TTC549 (cell line): ENCODE measurements at regions not wholly inside any gene's neighbourhood (a gene's known extent, or its start where the extent isn't known, plus 50 kb on each side); places are given as distances from the start of the nearest gene placed in this dataset.

Experiments
- FAIRE-seq: peaks from 2 replicates; lab custom pipeline; 2012; peaks lifted over from hg19 to GRCh38; lab: Jason Lieb, UNC

DNA sequence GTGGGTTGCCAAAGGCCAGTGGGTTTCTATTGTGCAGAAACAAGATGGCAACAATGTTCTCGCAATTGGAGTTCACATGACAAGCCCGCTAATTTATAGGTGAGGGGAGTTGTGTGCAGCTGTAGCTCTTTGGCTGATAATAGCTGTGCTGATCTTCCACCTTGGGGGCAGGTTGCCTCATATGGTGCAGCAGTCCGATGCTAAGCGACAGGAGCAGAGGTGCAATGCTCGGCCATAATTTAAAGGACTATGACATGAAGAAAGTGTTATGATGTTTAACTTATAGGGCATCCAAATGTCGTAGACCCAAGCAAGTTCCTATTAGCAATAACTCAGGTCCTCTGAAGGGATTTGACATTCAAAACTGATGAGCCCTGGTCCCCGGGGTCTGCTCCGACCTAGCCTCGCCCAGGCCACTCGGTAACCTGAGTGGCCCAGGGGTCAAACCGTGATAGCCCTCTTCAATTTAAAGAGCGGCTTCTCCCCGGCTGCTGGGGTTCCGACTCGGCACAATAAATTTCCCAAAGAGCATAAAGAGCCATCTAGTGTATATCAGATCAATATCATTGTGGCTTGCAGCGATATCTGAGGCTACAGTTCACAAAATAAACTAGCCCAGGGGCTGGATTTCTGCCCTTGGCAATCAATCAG is 724.0 kb downstream of the IRX1 start:
- FAIRE-seq, result no peak

DNA sequence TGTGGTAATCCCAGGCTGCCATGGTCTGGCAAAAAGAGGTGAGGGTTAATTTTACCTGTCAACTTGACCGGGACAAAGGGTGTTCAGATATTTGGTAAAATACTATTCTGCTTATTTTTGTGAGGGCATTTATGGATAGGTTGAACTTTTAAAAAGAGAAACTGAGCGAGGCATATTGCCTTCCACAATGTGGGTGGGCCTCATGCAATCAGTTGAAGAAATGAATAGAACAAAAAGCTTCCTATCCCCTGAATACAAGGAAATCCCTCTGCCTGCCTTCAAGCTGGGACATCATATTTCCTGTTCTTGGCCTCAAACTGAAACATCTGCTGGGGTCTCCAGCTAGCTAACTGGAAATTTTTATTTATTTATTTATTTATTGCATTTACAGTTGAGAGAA is 734.7 kb downstream of the IRX1 start:
- no peak for FAIRE-seq

GRCh38 chr5:4335078-4335477 is 739.4 kb downstream of the IRX1 start:
- no peak for FAIRE-seq

- FAIRE-seq, result no peak
Measured at GRCh38 chr5:4337519-4337918, 741.9 kb downstream of the IRX1 start.

GRCh38 chr5:4339949-4340348 is 744.3 kb downstream of the IRX1 start:
- FAIRE-seq, result no peak

DNA sequence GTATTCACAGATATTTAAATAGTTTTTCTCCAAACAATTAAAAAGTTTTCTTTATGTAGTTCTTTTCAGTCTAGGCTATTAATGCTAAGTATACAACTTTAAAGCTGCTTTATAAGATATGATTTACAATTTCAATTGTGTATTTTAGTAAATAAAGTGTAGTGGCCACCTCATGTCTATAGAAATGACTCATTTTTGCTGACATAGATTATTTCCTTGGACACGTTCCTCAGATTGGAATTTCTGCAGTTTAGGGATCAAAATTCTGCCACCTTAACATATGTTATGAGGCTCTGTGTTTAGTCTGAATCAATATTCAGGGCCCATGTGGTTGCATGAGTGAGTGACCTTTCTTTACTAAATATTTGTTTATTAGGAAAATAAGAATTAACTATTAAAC is 750.2 kb downstream of the IRX1 start:
- FAIRE-seq, result no peak

DNA sequence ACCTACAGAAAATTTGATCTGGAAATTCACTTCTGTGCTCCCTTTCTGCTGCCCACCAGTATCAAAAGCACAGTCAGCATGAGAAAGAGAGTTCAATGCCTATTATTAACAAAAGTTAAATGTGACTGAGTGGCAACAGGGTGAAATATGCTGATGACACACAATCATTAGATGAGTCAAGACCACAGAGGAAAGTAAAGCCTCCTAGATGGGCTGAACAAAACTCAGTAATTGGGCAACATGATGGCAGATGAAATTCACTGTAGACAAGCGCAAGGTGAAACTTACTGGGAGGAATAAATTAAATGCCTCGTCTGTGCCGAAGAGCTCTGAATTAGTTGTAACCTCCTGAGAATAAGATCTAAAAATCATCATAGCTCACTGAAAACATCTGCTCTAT is 752.8 kb downstream of the IRX1 start:
- FAIRE-seq, result no peak

DNA sequence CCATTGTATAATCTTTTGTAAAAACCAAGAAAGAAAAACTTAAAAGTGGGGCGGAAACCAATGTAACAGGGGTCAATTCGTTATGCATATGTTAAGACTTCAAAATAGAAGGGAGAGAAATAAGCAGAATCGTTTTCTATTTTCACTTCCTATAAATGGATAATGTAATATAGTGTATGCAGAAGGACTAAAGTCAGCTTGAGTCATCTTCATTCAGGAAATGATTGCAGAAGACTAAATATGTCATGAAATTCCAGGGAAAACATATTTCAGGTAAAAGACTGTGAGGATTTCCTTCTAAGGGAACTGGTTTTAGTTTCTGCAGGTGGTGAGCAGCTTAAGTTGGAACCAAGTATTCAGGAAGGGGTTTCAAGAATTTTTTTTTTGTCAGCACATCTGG is 753.3 kb downstream of the IRX1 start:
- no peak for FAIRE-seq

DNA sequence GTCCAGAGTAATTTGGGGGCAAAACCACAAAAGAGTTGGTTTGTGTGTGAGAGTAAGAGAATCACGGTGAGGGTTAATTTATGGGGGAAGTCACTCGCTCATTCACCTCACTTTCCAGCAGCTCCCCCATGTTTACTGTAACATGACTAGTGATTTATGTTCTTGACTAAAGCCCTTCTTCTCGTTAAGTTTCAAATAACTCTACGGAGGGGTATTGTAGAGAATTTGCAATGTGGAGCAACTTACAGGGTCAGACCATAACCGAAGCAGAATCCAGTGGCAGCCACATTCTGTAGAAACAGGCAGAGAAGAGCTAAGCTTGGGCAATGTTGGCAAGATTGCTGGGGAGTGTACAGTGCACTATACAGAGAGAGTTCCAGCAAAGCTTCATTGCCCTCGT is 760.6 kb downstream of the IRX1 start:
- no peak for FAIRE-seq

- FAIRE-seq, result no peak
Measured at GRCh38 chr5:4359847-4360246, 764.2 kb downstream of the IRX1 start.

DNA sequence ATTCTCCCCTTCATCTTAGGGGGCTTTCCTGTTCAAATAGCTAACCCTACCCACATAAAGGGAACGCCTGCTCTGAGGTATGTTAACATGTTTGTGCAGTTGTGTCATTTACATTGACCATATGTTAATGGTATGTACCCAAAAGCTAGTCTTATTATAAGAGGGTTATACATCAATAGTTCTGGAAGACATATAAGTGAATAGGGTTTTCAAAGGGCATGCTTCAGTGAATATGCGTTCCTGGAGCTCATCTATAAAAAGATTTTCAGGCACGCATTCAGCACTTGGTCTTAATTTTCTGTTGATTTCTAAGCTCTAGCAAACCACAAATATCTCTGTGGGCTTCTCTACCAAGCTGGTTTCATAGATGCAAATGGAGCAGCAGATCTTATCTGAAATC is 766.1 kb downstream of the IRX1 start:
- no peak for FAIRE-seq

GRCh38 chr5:4362411-4362810 is 766.8 kb downstream of the IRX1 start:
- FAIRE-seq, result no peak

DNA sequence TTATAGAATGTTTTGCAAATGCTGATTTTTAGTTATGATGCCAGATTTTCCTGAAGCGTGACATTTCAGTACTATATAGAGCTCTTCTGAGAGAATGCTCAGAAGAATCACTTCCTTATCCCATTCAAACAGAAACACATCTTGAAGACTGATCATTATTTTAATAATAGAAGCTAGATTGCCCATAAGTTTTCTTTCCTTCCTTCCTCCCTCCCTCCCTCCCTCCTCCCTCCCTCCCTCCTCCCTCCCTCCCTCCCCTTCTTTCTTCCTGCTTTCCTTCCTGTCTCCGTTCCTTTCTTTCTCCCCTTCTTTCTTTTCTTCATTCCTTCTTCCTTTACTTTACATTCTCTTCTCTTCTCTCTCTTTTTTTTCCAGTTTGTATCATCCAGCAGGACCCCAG is 767.4 kb downstream of the IRX1 start:
- FAIRE-seq, result no peak

- no peak for FAIRE-seq
Measured at GRCh38 chr5:4366628-4367027, 771.0 kb downstream of the IRX1 start.

- no peak for FAIRE-seq
Measured at GRCh38 chr5:4370218-4370617, 769.9 kb upstream of the ADAMTS16 start.

DNA sequence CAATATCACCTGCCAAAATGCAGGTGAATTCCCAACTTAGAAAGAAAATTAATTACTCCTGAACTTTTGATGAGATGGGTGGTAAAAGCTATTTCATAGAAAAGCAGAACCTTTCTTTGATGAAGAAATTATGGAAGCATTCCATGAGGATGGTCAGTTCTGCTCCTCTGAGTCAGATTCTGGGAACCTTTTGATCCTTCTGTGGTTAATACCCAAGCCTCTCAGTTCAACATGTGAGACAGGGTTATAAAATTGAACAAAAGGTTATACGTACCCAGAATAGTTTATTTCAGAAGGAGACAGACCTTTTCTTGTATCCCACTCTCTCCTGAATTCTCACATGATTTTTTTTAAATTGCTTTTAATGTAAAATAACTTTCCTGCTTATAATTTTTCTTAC is 767.6 kb upstream of the ADAMTS16 start:
- FAIRE-seq, result no peak

- FAIRE-seq, result no peak
Measured at GRCh38 chr5:4373051-4373820, 766.9 kb upstream of the ADAMTS16 start.

DNA sequence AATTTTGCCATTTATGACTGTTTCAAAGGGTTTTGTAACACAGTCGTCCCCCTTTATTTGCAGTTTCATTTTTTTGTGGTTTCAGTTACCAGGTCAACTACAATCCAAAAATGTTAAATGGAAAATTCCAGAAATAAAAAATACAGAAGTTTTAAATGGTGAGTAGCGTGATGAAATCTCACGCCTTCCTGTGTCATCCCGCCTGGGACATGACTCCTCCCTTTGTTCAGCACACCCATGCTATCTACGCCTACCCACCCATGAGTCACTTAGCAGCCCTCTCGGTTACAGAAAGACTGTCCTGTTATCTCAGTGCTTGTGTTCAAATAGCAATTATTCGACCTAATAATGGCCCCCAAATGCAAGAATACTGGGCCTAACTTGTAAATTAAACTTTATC is 765.3 kb upstream of the ADAMTS16 start:
- no peak for FAIRE-seq

- no peak for FAIRE-seq
Measured at GRCh38 chr5:4375640-4376039, 764.5 kb upstream of the ADAMTS16 start.

DNA sequence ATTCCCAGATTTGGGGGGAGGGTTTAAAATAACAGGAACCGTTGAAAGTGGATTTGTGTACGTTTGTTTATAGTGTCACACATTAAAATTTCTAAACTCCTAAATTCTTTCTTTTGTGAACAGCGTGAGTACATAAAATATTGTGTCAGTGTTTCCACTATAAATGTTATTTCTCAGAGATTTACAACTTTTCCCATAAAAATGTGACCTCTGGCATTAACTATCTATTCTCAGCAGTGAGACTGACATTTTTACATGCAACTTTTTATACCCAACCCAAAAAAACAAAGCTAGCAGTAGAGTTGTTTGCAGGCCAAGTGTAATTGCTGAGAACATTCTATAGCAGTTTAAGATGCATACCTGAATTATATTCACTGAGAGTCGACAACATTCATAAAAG is 757.0 kb upstream of the ADAMTS16 start:
- no peak for FAIRE-seq

GRCh38 chr5:4383518-4384198 is 756.5 kb upstream of the ADAMTS16 start:
- no peak for FAIRE-seq

DNA sequence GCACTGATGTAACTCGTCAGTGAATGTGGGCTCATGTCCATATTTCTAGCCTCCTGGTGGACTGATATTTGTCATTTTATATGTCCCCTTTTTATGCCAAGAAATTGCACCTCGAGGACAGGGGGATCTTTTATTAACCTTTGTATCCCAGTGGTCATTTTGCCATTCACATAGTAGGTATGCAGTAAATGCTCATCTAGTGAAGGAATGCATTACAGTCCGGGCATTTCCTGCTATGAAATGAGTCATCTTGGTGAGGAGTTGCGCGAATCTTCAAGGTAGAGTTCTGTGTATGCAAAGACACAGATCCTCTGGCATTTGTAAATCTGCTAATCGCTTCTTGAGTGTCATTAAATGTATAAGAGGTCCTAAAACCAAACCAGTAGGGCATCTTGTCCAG is 755.5 kb upstream of the ADAMTS16 start:
- FAIRE-seq, result no peak

DNA sequence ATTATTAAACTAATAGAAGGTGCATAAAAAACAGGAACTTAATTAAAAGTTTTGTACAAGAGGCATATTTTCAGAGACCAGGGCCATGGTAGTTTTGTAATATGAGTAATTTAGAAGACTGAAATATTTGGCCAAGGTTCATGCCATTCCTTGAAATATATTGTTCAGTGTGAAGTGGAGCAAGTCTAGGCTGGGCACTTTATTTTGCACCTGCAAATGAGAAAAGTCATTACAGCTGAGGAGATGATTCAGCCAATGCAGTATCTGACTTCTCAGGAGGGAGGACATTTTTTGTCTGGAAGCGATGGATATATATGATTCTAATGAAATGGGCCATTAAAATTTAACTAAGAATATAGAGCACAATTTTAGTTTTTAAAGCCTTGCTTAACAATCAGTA is 754.0 kb upstream of the ADAMTS16 start:
- no peak for FAIRE-seq

GRCh38 chr5:4387290-4387689 is 752.8 kb upstream of the ADAMTS16 start:
- FAIRE-seq, result no peak
